ENCODE measurements at regions not wholly inside any gene's neighbourhood (a gene's known extent, or its start where the extent isn't known, plus 50 kb on each side); places are given as distances from the start of the nearest gene placed in this dataset.

GRCh38 chr16:6427621-6428020, 905.0 kb upstream of the RBFOX1 start:
- no peak for TF ChIP-seq ZNF610 (tag by site-specific recombination; IDR thresholded peaks at IDR 0.05; ENCODE audit: borderline replicate concordance)
- no peak for TF ChIP-seq ZNF768 (tag by site-specific recombination; IDR thresholded peaks at IDR 0.05)
- no peak for TF ChIP-seq CTCF (tag by site-specific recombination; IDR thresholded peaks at IDR 0.05)
- TF ChIP-seq, protein P1, sequence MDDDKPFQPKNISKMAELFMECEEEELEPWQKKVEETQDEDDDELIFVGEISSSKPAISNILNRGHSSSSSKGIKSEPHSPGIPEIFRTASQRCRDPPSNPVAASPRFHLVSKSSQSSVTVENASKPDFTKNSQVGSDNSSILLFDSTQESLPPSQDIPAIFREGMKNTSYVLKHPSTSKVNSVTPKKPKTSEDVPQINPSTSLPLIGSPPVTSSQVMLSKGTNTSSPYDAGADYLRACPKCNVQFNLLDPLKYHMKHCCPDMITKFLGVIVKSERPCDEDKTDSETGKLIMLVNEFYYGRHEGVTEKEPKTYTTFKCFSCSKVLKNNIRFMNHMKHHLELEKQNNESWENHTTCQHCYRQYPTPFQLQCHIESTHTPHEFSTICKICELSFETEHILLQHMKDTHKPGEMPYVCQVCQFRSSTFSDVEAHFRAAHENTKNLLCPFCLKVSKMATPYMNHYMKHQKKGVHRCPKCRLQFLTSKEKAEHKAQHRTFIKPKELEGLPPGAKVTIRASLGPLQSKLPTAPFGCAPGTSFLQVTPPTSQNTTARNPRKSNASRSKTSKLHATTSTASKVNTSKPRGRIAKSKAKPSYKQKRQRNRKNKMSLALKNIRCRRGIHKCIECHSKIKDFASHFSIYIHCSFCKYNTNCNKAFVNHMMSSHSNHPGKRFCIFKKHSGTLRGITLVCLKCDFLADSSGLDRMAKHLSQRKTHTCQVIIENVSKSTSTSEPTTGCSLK (tag by site-specific recombination; IDR thresholded peaks at IDR 0.05) = no peak
- TF ChIP-seq ZNF585B (tag by site-specific recombination; IDR thresholded peaks at IDR 0.05) = no peak

Measured in HEK293 (cell line).